ENCODE measurements at regions not wholly inside any gene's neighbourhood (a gene's known extent, or its start where the extent isn't known, plus 50 kb on each side); places are given as distances from the start of the nearest gene placed in this dataset.

DNA sequence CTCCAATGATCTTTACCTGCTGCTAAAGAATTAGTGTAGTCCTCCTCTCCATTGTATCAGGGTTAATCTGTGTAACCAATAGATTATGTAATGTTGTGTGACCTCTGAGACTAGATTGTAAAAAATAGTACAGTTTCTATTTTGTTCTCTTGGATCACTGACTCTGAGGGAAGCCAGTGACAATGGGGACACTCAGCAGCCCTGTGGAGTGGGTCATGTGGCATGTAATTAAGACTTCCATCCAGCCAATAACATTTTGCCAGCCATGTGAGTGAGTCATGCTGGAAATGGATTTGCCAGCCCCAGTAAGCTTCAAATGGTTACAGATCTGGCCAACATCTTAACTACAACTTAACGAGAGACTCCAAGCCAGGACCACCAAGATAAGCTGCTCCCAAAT is 332.3 kb downstream of the PTTG2 start (continued):
- TF ChIP-seq CBX8 (IDR thresholded peaks at IDR 0.05; ENCODE audit: borderline replicate concordance, low read depth, low read length) (no peak), SUZ12 (IDR thresholded peaks at IDR 0.05; ENCODE audit: low read length) (no peak), CEBPB (IDR thresholded peaks at IDR 0.05; ENCODE audit: low read depth, low read length) (no peak), EP300 (IDR thresholded peaks at IDR 0.05; ENCODE audit: borderline replicate concordance in 1 of 2, low read depth in 2 of 2, low read length in 2 of 2) (no peak)
